A673 (cell line): ENCODE measurements at regions not wholly inside any gene's neighbourhood (a gene's known extent, or its start where the extent isn't known, plus 50 kb on each side); places are given as distances from the start of the nearest gene placed in this dataset.

ENCODE experiments used
- CTCF ChIP-seq: fragments of 300-800, 200-600 bp; sonication (generic); conservative IDR thresholded peaks from 2 replicates; pipeline ENCODE4 v1.5.1; 2017; ENCODE audit warnings: low read depth, mild to moderate bottlenecking, antibody characterized with exemption, low read length, moderate library complexity, mixed read lengths
- EZH2 ChIP-seq: fragments of 200-600 bp; sonication (generic); IDR thresholded peaks from 2 replicates; pipeline ENCODE4 v1.6.1; 2017; ENCODE audit warnings: borderline replicate concordance, low read depth, mild to moderate bottlenecking, mixed read lengths, antibody characterized with exemption, low read length; ENCODE audit not compliant: poor library complexity, severe bottlenecking

- TF ChIP-seq CTCF (no peak), EZH2 (no peak)
Observed at GRCh38 chr6:5871296-5871695, 135.4 kb downstream of the NRN1 start.
